ENCODE measurements at regions not wholly inside any gene's neighbourhood (a gene's known extent, or its start where the extent isn't known, plus 50 kb on each side); places are given as distances from the start of the nearest gene placed in this dataset.
"Not testable (repeated sequence)": the region's sequence is repeated elsewhere in the genome, so short reads cannot be mapped to it uniquely, and the experiment has no call there.

DNA sequence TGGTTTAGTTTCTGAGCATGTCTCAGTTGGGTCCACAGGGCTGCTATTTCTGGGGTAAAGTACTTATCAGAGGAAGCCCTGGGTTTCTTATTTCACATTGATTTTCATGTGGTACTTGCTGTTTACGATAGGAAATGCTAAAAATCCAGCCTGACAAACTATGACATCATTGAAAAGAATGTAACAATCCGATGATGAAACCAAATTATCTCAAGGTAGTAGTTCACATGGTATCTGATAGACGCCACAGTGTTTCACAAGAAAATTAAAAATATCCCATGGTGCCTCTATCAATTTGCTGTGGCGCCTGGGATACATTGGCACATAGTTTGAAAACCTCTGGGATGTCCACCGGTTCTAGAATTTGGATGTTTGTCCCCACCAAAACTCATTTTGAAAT, 418.9 kb upstream of the RPS6KA3 start:
- no peak overlapping the region for H3K27ac ChIP-seq
- H3K4me1 ChIP-seq: no peaks in the 10 kb centered on the region
- no peak for DNase-seq
- H3K4me3 ChIP-seq: no peak overlapping the region
- intact Hi-C loops (cut with DNase I; ENCODE audit: low total_unique reads): no loop called here
- WGBS, 2 donors: 89% methylated on average over 5 of the region's 5 CpGs
- H3K9me3 ChIP-seq: no peaks in the 10 kb centered on the region
- no peak for TF ChIP-seq POLR2A (IDR thresholded peaks at IDR 0.05)
- TF ChIP-seq, protein P1, sequence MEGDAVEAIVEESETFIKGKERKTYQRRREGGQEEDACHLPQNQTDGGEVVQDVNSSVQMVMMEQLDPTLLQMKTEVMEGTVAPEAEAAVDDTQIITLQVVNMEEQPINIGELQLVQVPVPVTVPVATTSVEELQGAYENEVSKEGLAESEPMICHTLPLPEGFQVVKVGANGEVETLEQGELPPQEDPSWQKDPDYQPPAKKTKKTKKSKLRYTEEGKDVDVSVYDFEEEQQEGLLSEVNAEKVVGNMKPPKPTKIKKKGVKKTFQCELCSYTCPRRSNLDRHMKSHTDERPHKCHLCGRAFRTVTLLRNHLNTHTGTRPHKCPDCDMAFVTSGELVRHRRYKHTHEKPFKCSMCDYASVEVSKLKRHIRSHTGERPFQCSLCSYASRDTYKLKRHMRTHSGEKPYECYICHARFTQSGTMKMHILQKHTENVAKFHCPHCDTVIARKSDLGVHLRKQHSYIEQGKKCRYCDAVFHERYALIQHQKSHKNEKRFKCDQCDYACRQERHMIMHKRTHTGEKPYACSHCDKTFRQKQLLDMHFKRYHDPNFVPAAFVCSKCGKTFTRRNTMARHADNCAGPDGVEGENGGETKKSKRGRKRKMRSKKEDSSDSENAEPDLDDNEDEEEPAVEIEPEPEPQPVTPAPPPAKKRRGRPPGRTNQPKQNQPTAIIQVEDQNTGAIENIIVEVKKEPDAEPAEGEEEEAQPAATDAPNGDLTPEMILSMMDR (IDR thresholded peaks at IDR 0.05): no peak
- no peaks in the 10 kb centered on the region for H3K27me3 ChIP-seq
- H3K36me3 ChIP-seq (ENCODE audit: low read depth, missing control alignments): no peaks in the 10 kb centered on the region

DNA sequence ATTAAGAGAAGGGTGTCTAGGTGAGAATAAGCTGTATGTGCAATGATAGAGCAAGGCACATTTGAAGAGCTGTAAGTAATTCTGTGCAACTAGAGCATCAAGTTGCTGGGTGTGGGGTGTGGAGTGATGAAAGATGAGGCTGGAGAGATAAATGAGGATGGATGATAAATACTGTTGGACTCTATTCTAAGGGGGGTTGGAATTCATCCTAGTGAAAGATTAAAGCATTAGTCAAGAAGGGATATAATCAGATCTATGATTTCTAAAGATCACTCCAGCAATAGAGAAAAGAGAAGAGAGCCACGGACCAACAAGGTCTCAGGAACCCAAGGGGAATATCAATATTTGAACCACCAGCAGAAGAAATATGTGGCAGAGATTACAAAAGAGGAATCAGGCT, 415.0 kb upstream of the RPS6KA3 start:
- Histone ChIP-seq H3K4me1 (no peaks in the 10 kb centered on the region), H3K36me3 (ENCODE audit: low read depth, missing control alignments) (no peaks in the 10 kb centered on the region), H3K9me3 (no peaks in the 10 kb centered on the region), H3K27me3 (no peaks in the 10 kb centered on the region), H3K4me3 (no peak overlapping the region), H3K27ac (no peak overlapping the region)
- DNase-seq: no peak
- WGBS, 2 donors: 60 to 78% methylated on average over 1 of the region's 1 CpG
- intact Hi-C loops (cut with DNase I; ENCODE audit: low total_unique reads): no loop called here
- TF ChIP-seq, protein P1 (IDR thresholded peaks at IDR 0.05): no peak
- no peak for TF ChIP-seq POLR2A (IDR thresholded peaks at IDR 0.05)

DNA sequence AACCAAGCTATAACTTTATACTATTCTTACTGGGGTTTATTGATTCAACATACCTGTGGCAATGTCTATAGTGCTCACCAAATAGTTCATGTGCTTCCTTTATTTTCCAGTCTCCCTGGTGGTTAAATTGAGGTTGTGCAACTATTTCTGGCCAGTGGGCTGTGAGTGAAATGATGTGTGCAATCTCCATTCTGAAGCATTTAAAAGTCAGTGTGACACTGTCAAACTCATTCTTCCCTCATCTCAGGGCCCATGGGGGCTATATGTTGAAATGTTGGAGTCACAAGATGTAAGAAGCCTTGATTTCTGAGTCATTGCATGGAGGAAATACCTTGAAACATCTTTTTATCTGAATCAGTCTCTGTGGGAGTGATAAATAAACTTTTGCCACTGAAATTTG, 414.3 kb upstream of the RPS6KA3 start:
- Histone ChIP-seq H3K4me3 (no peak overlapping the region), H3K36me3 (ENCODE audit: low read depth, missing control alignments) (no peaks in the 10 kb centered on the region), H3K4me1 (no peaks in the 10 kb centered on the region), H3K27ac (no peak overlapping the region), H3K27me3 (no peaks in the 10 kb centered on the region), H3K9me3 (no peaks in the 10 kb centered on the region)
- intact Hi-C loops (cut with DNase I; ENCODE audit: low total_unique reads): no loop called here
- TF ChIP-seq, protein P1 (IDR thresholded peaks at IDR 0.05): no peak
- DNase-seq: no peak

DNA sequence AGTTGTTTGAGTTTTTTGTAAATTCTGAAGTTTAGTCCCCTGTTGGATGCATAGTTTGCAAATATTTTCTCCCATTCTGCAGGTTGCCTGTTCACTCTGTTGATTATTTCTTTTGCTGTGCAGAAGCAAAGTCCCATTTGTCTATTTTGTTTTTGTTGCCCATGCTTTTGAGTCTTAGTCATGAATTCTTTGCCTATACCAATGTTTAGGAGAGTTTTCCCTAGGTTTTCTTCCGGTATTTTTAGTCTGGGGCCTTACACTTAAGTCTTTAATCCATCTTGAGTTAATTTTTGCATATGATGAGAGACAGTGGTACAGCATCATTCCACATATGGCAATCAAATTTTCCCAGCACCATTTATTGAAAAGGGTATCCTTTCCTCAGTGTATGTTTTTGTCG, 405.8 kb upstream of the RPS6KA3 start:
- H3K4me3 ChIP-seq: no peak overlapping the region
- 88 to 89% methylated on average over 2 of the region's 2 CpGs for WGBS, 2 donors
- H3K27ac ChIP-seq: no peak overlapping the region
- TF ChIP-seq POLR2A (IDR thresholded peaks at IDR 0.05): no peak
- TF ChIP-seq, protein P1 (IDR thresholded peaks at IDR 0.05): no peak
- intact Hi-C loops (cut with DNase I; ENCODE audit: low total_unique reads): no loop called here
- no peaks in the 10 kb centered on the region for H3K4me1 ChIP-seq
- H3K36me3 ChIP-seq (ENCODE audit: low read depth, missing control alignments): no peaks in the 10 kb centered on the region
- no peaks in the 10 kb centered on the region for H3K27me3 ChIP-seq
- no peak for DNase-seq
- no peaks in the 10 kb centered on the region for H3K9me3 ChIP-seq

DNA sequence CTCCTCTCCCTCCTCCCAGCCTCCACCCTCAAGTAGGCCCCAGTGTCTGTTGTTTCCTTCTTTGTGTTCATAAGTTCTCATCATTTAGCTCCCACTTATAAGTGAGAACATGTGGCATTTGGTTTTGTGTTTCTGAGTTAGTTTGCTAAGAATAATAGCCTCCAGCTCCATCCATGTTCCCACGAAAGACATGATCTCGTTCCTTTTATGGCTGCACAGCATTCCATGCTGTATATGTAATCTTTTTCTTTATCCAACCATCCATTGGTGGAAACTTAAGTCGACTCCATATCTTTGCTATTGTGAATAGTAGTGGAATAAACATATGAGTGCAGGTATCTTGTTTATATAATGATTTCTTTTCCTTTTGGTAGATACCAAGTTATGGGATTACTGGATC, 405.0 kb upstream of the RPS6KA3 start:
- H3K27ac ChIP-seq; intact Hi-C loops (cut with DNase I; ENCODE audit: low total_unique reads); H3K9me3 ChIP-seq; H3K27me3 ChIP-seq; H3K4me3 ChIP-seq; H3K36me3 ChIP-seq (ENCODE audit: low read depth, missing control alignments); H3K4me1 ChIP-seq; DNase-seq: not testable (repeated sequence)
- 71 to 74% methylated on average over 3 of the region's 3 CpGs for WGBS, 2 donors
